ENCODE measurements at regions not wholly inside any gene's neighbourhood (a gene's known extent, or its start where the extent isn't known, plus 50 kb on each side); places are given as distances from the start of the nearest gene placed in this dataset.

DNA sequence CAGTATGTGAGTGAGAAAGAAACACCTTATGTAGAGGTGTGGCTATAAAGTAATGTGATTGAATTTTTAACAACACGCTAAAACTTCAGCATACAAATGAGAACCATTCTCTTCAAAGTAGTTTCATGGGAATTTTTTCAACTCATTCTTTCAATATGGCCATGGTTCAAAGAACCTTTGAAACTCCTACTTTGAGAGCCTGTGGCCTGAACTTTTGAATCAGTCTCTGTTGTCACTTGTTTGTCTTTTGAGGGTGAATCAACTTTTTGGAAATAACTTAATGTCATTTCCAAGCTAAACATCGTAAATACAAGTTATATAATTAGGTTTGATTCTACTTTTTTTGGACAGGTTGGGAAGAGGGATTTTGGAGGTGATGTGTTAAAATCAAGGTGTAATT is 49.9 kb upstream of the CASK start:
- no peak overlapping the region for H3K27ac ChIP-seq
- no peaks in the 10 kb centered on the region for H3K4me1 ChIP-seq
- H3K36me3 ChIP-seq = no peaks in the 10 kb centered on the region
- in situ Hi-C loops (cut with MboI; ENCODE audit: low sequenced_read_pairs in 4 of 4) (no loop called here), intact Hi-C loops (cut with DNase I; ENCODE audit: low total_unique reads) (no loop called here)
- TF ChIP-seq, protein P1, sequence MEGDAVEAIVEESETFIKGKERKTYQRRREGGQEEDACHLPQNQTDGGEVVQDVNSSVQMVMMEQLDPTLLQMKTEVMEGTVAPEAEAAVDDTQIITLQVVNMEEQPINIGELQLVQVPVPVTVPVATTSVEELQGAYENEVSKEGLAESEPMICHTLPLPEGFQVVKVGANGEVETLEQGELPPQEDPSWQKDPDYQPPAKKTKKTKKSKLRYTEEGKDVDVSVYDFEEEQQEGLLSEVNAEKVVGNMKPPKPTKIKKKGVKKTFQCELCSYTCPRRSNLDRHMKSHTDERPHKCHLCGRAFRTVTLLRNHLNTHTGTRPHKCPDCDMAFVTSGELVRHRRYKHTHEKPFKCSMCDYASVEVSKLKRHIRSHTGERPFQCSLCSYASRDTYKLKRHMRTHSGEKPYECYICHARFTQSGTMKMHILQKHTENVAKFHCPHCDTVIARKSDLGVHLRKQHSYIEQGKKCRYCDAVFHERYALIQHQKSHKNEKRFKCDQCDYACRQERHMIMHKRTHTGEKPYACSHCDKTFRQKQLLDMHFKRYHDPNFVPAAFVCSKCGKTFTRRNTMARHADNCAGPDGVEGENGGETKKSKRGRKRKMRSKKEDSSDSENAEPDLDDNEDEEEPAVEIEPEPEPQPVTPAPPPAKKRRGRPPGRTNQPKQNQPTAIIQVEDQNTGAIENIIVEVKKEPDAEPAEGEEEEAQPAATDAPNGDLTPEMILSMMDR (IDR thresholded peaks at IDR 0.05 in 4 of 5, conservative IDR thresholded peaks at IDR 0.05 in 1 of 5) = no peak
- TF ChIP-seq POLR2A (IDR thresholded peaks at IDR 0.05) = no peak
- DNase-seq (no peak), ATAC-seq (no peak)
- H3K9me3 ChIP-seq = peaks cover 0 to 5% (median 0%) of the 10 kb centered on the region in 3 donors
- H3K27me3 ChIP-seq = no peaks in the 10 kb centered on the region
- no peak overlapping the region for H3K4me3 ChIP-seq
